ENCODE measurements at regions not wholly inside any gene's neighbourhood (a gene's known extent, or its start where the extent isn't known, plus 50 kb on each side); places are given as distances from the start of the nearest gene placed in this dataset.

GRCh38 chr2:15782769-15783294, 157.5 kb upstream of the MYCN start:
- intact Hi-C loops (cut with DNase I): no loop called here
- ATAC-seq (no peak), DNase-seq (ENCODE audit: missing footprints) (no peak)

- intact Hi-C loops (cut with DNase I): no loop called here
- no peak for ATAC-seq
- no peak for DNase-seq (ENCODE audit: missing footprints)
Measured at GRCh38 chr2:15783489-15783888, 156.9 kb upstream of the MYCN start.

- DNase-seq (ENCODE audit: missing footprints): no peak
- ATAC-seq: no peak
- intact Hi-C loops (cut with DNase I): no loop called here
Measured at GRCh38 chr2:15784106-15784885, 156.1 kb upstream of the MYCN start.

GRCh38 chr2:15784886-15785801, 155.2 kb upstream of the MYCN start:
- no peak for ATAC-seq
- intact Hi-C loops (cut with DNase I): no loop called here
- DNase-seq (ENCODE audit: missing footprints): no peak

- ATAC-seq (no peak), DNase-seq (ENCODE audit: missing footprints) (no peak)
- intact Hi-C loops (cut with DNase I): no loop called here
Measured at GRCh38 chr2:15786003-15786654, 154.2 kb upstream of the MYCN start.

- DNase-seq (ENCODE audit: missing footprints): no peak
- no peak for ATAC-seq
- intact Hi-C loops (cut with DNase I): no loop called here
Measured at GRCh38 chr2:15786901-15787300, 153.4 kb upstream of the MYCN start.

- DNase-seq (ENCODE audit: missing footprints) (no peak), ATAC-seq (no peak)
- intact Hi-C loops (cut with DNase I): no loop called here
Measured at GRCh38 chr2:15787535-15788454, 152.6 kb upstream of the MYCN start.

- no peak for ATAC-seq
- no peak for DNase-seq (ENCODE audit: missing footprints)
- intact Hi-C loops (cut with DNase I): no loop called here
Measured at GRCh38 chr2:15788455-15788829, 151.9 kb upstream of the MYCN start.

GRCh38 chr2:15788830-15789229, 151.5 kb upstream of the MYCN start:
- ATAC-seq: no peak
- intact Hi-C loops (cut with DNase I): no loop called here
- DNase-seq (ENCODE audit: missing footprints): no peak

- intact Hi-C loops (cut with DNase I): no loop called here
- DNase-seq (ENCODE audit: missing footprints): no peak
Measured at GRCh38 chr2:15789381-15790062, 150.8 kb upstream of the MYCN start.

GRCh38 chr2:15790326-15790725, 150.0 kb upstream of the MYCN start:
- DNase-seq (ENCODE audit: missing footprints) (no peak), ATAC-seq (no peak)
- intact Hi-C loops (cut with DNase I): no loop called here

More at GRCh38 chr2:15789381-15790062, 150.8 kb upstream of the MYCN start:
- no peak for ATAC-seq

GRCh38 chr2:15790838-15791237, 149.5 kb upstream of the MYCN start:
- ATAC-seq: no peak
- no peak for DNase-seq (ENCODE audit: missing footprints)
- intact Hi-C loops (cut with DNase I): no loop called here

- DNase-seq (ENCODE audit: missing footprints) (no peak), ATAC-seq (no peak)
- intact Hi-C loops (cut with DNase I): no loop called here
Measured at GRCh38 chr2:15791294-15791693, 149.1 kb upstream of the MYCN start.

- ATAC-seq (no peak), DNase-seq (ENCODE audit: missing footprints) (no peak)
- intact Hi-C loops (cut with DNase I): no loop called here
Measured at GRCh38 chr2:15792331-15792730, 148.0 kb upstream of the MYCN start.

GRCh38 chr2:15793078-15793913, 147.1 kb upstream of the MYCN start:
- intact Hi-C loops (cut with DNase I): no loop called here
- DNase-seq (ENCODE audit: missing footprints) (no peak), ATAC-seq (no peak)

- intact Hi-C loops (cut with DNase I): no loop called here
- DNase-seq (ENCODE audit: missing footprints) (no peak), ATAC-seq (no peak)
Measured at GRCh38 chr2:15793978-15794377, 146.4 kb upstream of the MYCN start.

- intact Hi-C loops (cut with DNase I): no loop called here
- ATAC-seq (no peak), DNase-seq (ENCODE audit: missing footprints) (no peak)
Measured at GRCh38 chr2:15794608-15795134, 145.7 kb upstream of the MYCN start.

All from Right ventricle myocardium inferior (tissue), 1 donor.